PC-3 (cell line): ENCODE measurements at regions not wholly inside any gene's neighbourhood (a gene's known extent, or its start where the extent isn't known, plus 50 kb on each side); places are given as distances from the start of the nearest gene placed in this dataset.

Experiments used
- ATAC-seq: fragments of 200-7000 bp; cut with Tn5 transposase; 2 replicates; pipeline ENCODE4 v1.9.1; 2020; ENCODE audit warnings: mild to moderate bottlenecking, moderate library complexity
- BruUV-seq: library from RNA; stranded (reverse); fragments of 400-500 nt; replicated peaks from 2 replicates; lab custom pipeline; 2021; lab: Mats Ljungman, UMichigan
- CTCF ChIA-PET: fragments of 300-600 bp; sonication (Branson Sonifier 250); formaldehyde crosslinking; loops from one replicate; lab custom pipeline; 2022; ENCODE audit warnings: antibody characterized with exemption; lab: Charles Lee
- POLR2A ChIA-PET: fragments of 300-600 bp; sonication (Branson Sonifier 250); formaldehyde crosslinking; loops from one replicate; lab custom pipeline; 2022; ENCODE audit warnings: antibody characterized with exemption; ENCODE audit not compliant: unreplicated experiment; lab: Charles Lee
- DNase-seq: peaks from one replicate; pipeline ENCODE4 v3.0.0-alpha.2; 2015
- H2AFZ ChIP-seq: fragments of 300-600 bp; sonication (generic); 2 replicates; pipeline ENCODE4 v1.6.0; 2016; ENCODE audit warnings: antibody characterized with exemption, low read length
- H3F3A ChIP-seq: fragments of 300-600 bp; sonication (generic); one replicate; pipeline ENCODE4 v1.6.0; 2017; ENCODE audit warnings: antibody characterized with exemption, low read length, control low read depth, mild to moderate bottlenecking; ENCODE audit not compliant: unreplicated experiment
- H3K27ac ChIP-seq: fragments of 300-600 bp; sonication (generic); 2 replicates; pipeline ENCODE4 v1.5.1; 2016; ENCODE audit warnings: mild to moderate bottlenecking, low read length
- H3K27me3 ChIP-seq: fragments of 300-600 bp; sonication (generic); 2 replicates; pipeline ENCODE4 v1.6.1; 2016; ENCODE audit warnings: low read length, mixed read lengths
- H3K36me3 ChIP-seq: fragments of 300-600 bp; sonication (generic); 2 replicates; pipeline ENCODE4 v1.6.1; 2016; ENCODE audit warnings: low read depth, mixed run types, low read length, mixed read lengths
- H3K4me1 ChIP-seq: fragments of 300-600 bp; sonication (generic); 2 replicates; pipeline ENCODE4 v1.5.1; 2016; ENCODE audit warnings: low read length; ENCODE audit not compliant: insufficient read depth
- H3K4me2 ChIP-seq: fragments of 300-600 bp; sonication (generic); 2 replicates; pipeline ENCODE4 v1.6.0; 2016; ENCODE audit warnings: low read length
- H3K4me3 ChIP-seq: fragments of 300-600 bp; sonication (generic); 2 replicates; pipeline ENCODE4 v1.5.1; 2016; ENCODE audit warnings: mild to moderate bottlenecking, low read length, mixed read lengths
- H3K79me2 ChIP-seq: fragments of 300-600 bp; sonication (generic); 2 replicates; pipeline ENCODE4 v1.6.1; 2017; ENCODE audit warnings: low read length, mixed read lengths
- H3K9ac ChIP-seq: fragments of 300-600 bp; sonication (generic); 2 replicates; pipeline ENCODE4 v1.6.0; 2016; ENCODE audit warnings: mild to moderate bottlenecking, low read length
- H3K9me2 ChIP-seq: fragments of 300-600 bp; sonication (generic); replicated peaks from 2 replicates; pipeline ENCODE4 v1.6.1; 2016; ENCODE audit warnings: mixed run types, low read length, mixed read lengths
- H3K9me3 ChIP-seq: fragments of 300-600 bp; sonication (generic); 2 replicates; pipeline ENCODE4 v1.6.1; 2016; ENCODE audit warnings: low read length, mixed read lengths
- H4K20me1 ChIP-seq: fragments of 300-600 bp; sonication (generic); 2 replicates; pipeline ENCODE4 v1.6.1; 2016; ENCODE audit warnings: low read length, mixed read lengths
- EZH2 ChIP-seq: fragments of 300-600 bp; sonication (generic); IDR thresholded peaks from one replicate; pipeline ENCODE4 v1.6.1; 2017; ENCODE audit warnings: antibody characterized with exemption, mild to moderate bottlenecking, low read length; ENCODE audit not compliant: unreplicated experiment
- EZH2phosphoT487 ChIP-seq: fragments of 300-600 bp; sonication (generic); IDR thresholded peaks from 2 replicates; pipeline ENCODE4 v1.6.1; 2018; ENCODE audit warnings: mild to moderate bottlenecking, antibody characterized with exemption, low read length, borderline replicate concordance
- intact Hi-C: fragments of 100-400 bp; cut with micrococcal nuclease; formaldehyde crosslinking; loops from 2 replicates; pipeline ENCODE4 v1.9.0; 2023
- TF ChIP-seq, protein P1 (sequence below): fragments of 300-600 bp; sonication (generic); conservative IDR thresholded peaks from 2 replicates; pipeline ENCODE4 v1.5.1; 2017; ENCODE audit warnings: antibody characterized with exemption, low read depth, mild to moderate bottlenecking, low read length

DNA sequence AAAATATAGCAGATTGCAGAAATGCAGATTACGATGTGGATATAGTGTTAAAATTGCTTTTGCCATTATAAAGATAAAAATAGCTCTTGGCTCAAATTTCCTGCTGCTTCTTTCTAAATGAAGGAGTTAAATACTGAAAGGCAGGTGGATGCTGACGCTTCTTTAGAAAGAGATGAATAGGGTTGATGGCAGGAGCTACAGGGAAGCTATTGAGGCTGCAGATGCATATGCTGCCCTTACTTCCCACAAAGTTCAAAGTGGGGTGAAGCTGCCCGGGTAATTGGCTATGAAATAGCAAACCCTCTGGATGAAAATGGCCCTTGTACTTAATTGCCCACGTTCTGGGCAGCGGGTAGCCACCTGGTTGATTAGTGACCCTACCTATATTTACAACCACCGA is 379.5 kb downstream of the ZIC3 start:
- Histone ChIP-seq H3K27me3 (no peaks in the 10 kb centered on the region), H3F3A (no peaks in the 10 kb centered on the region), H2AFZ (no peak overlapping the region), H3K79me2 (no peaks in the 10 kb centered on the region), H3K4me3 (no peak overlapping the region), H3K4me2 (no peak overlapping the region), H3K9me2 (no peaks in the 10 kb centered on the region), H3K9me3 (no peaks in the 10 kb centered on the region), H3K27ac (no peak overlapping the region), H3K9ac (no peak overlapping the region), H3K36me3 (no peaks in the 10 kb centered on the region), H4K20me1 (no peaks in the 10 kb centered on the region), H3K4me1 (no peaks in the 10 kb centered on the region)
- BruUV-seq: no TSS peak
- CTCF ChIA-PET: no interaction called here
- POLR2A ChIA-PET: no interaction called here
- intact Hi-C loops: no loop called here
- ATAC-seq: no peak
- no peak for TF ChIP-seq EZH2
- TF ChIP-seq, protein P1, sequence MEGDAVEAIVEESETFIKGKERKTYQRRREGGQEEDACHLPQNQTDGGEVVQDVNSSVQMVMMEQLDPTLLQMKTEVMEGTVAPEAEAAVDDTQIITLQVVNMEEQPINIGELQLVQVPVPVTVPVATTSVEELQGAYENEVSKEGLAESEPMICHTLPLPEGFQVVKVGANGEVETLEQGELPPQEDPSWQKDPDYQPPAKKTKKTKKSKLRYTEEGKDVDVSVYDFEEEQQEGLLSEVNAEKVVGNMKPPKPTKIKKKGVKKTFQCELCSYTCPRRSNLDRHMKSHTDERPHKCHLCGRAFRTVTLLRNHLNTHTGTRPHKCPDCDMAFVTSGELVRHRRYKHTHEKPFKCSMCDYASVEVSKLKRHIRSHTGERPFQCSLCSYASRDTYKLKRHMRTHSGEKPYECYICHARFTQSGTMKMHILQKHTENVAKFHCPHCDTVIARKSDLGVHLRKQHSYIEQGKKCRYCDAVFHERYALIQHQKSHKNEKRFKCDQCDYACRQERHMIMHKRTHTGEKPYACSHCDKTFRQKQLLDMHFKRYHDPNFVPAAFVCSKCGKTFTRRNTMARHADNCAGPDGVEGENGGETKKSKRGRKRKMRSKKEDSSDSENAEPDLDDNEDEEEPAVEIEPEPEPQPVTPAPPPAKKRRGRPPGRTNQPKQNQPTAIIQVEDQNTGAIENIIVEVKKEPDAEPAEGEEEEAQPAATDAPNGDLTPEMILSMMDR: no peak
- TF ChIP-seq EZH2phosphoT487: no peak
- no peak for DNase-seq

DNA sequence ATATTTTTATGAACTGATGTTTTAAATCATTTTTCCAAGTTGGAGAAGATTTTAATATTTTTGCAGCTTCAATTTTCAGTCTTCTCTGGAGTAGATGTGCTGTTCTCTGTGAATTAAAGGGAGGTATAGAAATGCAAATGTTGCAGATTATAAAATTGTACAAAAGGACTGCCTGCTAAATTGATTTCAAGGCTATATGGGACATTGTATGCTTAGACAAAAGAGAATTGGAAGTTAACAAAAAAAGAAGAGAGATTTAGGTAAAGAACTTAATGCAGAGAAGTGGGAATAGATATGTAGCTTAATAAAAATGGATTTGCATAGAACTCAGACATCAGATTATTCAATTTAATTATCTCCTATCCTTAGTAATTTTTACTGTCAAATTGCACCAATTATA is 403.3 kb downstream of the ZIC3 start:
- ChIA-PET CTCF (no interaction called here), POLR2A (no interaction called here)
- Histone ChIP-seq H3K4me3 (no peak overlapping the region), H3K9ac (no peak overlapping the region), H3K79me2 (no peaks in the 10 kb centered on the region), H3K4me1 (no peaks in the 10 kb centered on the region), H3K4me2 (no peak overlapping the region), H3K36me3 (no peaks in the 10 kb centered on the region), H3K27ac (no peak overlapping the region), H4K20me1 (no peaks in the 10 kb centered on the region), H3K9me2 (no peaks in the 10 kb centered on the region), H3F3A (no peaks in the 10 kb centered on the region), H3K27me3 (no peaks in the 10 kb centered on the region), H3K9me3 (no peaks in the 10 kb centered on the region), H2AFZ (no peak overlapping the region)
- intact Hi-C loops: no loop called here
- BruUV-seq: no TSS peak
- no peak for DNase-seq
- TF ChIP-seq, protein P1: no peak
- no peak for TF ChIP-seq EZH2
- ATAC-seq: no peak

DNA sequence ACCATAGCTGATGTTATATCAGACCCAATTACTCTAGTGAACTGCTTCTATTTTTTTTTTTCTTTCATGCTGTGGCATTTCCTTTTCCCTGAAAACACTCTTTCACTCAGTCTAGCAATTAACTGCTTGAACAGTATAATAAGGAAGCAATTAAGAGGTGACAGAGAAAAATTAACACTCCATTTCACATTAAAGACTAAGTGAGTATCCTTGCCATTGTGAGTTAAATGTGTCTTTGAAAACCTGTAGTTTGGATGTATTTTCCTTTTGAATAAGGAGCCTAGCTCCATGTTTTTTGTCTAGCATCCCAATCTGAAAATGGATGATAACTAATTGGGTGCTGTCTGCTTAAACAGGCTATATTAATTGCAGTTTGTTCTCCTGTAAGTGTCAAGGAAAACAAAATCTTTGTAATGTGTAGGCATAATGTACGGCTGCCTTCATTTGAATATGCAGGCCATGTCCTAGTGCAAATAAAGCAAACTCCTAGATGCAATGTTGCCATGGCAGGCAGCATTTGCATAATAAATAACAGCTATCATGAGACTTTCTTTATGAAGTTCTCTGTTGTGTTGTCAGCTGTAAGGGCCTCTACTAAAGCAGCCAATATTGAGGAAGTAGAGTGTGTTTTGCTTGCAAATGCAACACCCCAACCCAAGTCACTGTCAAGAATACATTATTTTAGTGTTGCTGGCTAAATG is 416.7 kb downstream of the ZIC3 start:
- CTCF ChIA-PET: no interaction called here
- intact Hi-C loops: no loop called here
- TF ChIP-seq EZH2 (no peak), EZH2phosphoT487 (no peak)
- TF ChIP-seq, protein P1: no peak
- Histone ChIP-seq H3F3A (no peaks in the 10 kb centered on the region), H4K20me1 (no peaks in the 10 kb centered on the region), H3K27ac (no peak overlapping the region), H2AFZ (no peak overlapping the region), H3K9me3 (no peaks in the 10 kb centered on the region), H3K27me3 (no peaks in the 10 kb centered on the region), H3K4me3 (no peak overlapping the region), H3K79me2 (no peaks in the 10 kb centered on the region), H3K9ac (no peak overlapping the region), H3K4me1 (no peaks in the 10 kb centered on the region), H3K9me2 (no peaks in the 10 kb centered on the region), H3K4me2 (no peak overlapping the region), H3K36me3 (no peaks in the 10 kb centered on the region)
- ATAC-seq: no peak
- no TSS peak for BruUV-seq
- POLR2A ChIA-PET: no interaction called here
- no peak for DNase-seq
